ENCODE measurements at regions not wholly inside any gene's neighbourhood (a gene's known extent, or its start where the extent isn't known, plus 50 kb on each side); places are given as distances from the start of the nearest gene placed in this dataset.

DNA sequence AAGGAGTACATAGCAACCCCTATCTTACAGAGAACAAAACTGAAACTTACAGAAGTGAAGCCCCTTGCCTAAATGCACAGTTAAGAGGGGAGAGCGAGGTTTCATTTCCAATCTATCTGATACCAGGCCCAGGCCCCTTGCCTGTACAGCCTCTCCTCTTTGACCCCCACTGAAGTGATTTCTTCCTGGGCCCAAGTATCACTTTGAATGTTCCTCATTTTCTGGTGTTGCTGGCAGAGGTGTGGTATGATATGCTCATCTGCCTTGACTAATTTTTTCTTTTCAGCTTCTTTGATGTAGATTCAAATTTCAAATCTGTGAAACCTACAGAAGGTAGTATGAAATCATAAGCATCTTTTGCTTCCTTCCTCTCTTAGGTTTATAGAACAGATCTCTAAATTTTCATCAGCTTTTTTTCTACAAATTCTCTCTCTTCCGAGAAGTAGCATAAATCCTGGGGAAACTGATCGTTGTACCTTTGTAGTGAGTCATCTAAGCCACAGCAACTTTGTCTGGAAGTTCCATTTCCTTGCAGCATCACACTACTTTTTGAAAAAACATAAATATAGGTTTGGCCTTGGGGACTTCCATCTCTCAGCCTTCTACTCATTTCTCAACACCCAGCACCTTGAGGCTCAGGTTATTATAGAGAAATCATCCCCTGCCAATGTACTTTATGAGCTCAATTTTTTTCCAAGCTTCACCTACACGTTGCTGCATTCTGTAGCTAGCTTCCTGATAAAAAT is 402.4 kb upstream of the PTGER4 start:
- no peak for DNase-seq (ENCODE audit: low read depth)
- Histone ChIP-seq H3K36me3 (ENCODE audit: control insufficient read depth, insufficient read depth, low read length) (no peaks in the 10 kb centered on the region), H3K27me3 (ENCODE audit: control insufficient read depth, insufficient read depth, low read length) (no peaks in the 10 kb centered on the region), H3K4me3 (ENCODE audit: low read depth, low read length) (no peak overlapping the region)
- no peak for TF ChIP-seq CTCF (IDR thresholded peaks at IDR 0.05; ENCODE audit: insufficient read depth, low read length, poor library complexity, severe bottlenecking)

GRCh38 chr5:40276426-40277102 is 403.2 kb upstream of the PTGER4 start:
- TF ChIP-seq CTCF (IDR thresholded peaks at IDR 0.05; ENCODE audit: insufficient read depth, low read length, poor library complexity, severe bottlenecking): no peak
- H3K36me3 ChIP-seq (ENCODE audit: control insufficient read depth, insufficient read depth, low read length): no peaks in the 10 kb centered on the region
- H3K4me3 ChIP-seq (ENCODE audit: low read depth, low read length): no peak overlapping the region
- no peak for DNase-seq (ENCODE audit: low read depth)
- H3K27me3 ChIP-seq (ENCODE audit: control insufficient read depth, insufficient read depth, low read length): no peaks in the 10 kb centered on the region

GRCh38 chr5:40274568-40274967 is 405.1 kb upstream of the PTGER4 start:
- no peak overlapping the region for H3K4me3 ChIP-seq (ENCODE audit: low read depth, low read length)
- DNase-seq (ENCODE audit: low read depth): no peak
- TF ChIP-seq CTCF (IDR thresholded peaks at IDR 0.05; ENCODE audit: insufficient read depth, low read length, poor library complexity, severe bottlenecking): no peak

DNA sequence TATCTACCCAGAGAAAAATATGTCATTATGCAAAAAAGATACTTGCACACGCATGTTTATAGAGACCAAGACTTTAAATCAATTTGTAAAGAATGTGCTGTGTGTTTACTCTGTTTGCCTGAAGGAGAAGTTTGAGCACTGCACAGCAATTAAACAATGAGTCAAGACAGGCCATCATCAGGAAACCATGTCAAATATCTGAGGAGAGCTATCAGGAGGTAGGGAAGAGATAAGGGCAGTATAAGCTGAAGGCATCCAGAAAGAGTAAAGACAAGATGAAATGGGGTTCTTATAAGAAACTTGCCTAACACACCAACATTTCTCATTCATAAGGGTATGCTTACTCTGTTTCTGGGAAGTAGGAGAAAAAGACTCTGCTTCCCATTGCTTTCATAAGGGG is 405.8 kb upstream of the PTGER4 start:
- no peak overlapping the region for H3K4me3 ChIP-seq (ENCODE audit: low read depth, low read length)
- DNase-seq (ENCODE audit: low read depth): no peak
- TF ChIP-seq CTCF (IDR thresholded peaks at IDR 0.05; ENCODE audit: insufficient read depth, low read length, poor library complexity, severe bottlenecking): no peak
- H3K36me3 ChIP-seq (ENCODE audit: control insufficient read depth, insufficient read depth, low read length): no peaks in the 10 kb centered on the region
- no peaks in the 10 kb centered on the region for H3K27me3 ChIP-seq (ENCODE audit: control insufficient read depth, insufficient read depth, low read length)

More at GRCh38 chr5:40274568-40274967, 405.1 kb upstream of the PTGER4 start:
- Histone ChIP-seq H3K27me3 (ENCODE audit: control insufficient read depth, insufficient read depth, low read length) (no peaks in the 10 kb centered on the region), H3K36me3 (ENCODE audit: control insufficient read depth, insufficient read depth, low read length) (no peaks in the 10 kb centered on the region)

GRCh38 chr5:40271476-40271875 is 408.2 kb upstream of the PTGER4 start:
- no peak for DNase-seq (ENCODE audit: low read depth)
- no peaks in the 10 kb centered on the region for H3K27me3 ChIP-seq (ENCODE audit: control insufficient read depth, insufficient read depth, low read length)
- H3K4me3 ChIP-seq (ENCODE audit: low read depth, low read length): no peak overlapping the region
- H3K36me3 ChIP-seq (ENCODE audit: control insufficient read depth, insufficient read depth, low read length): no peaks in the 10 kb centered on the region
- no peak for TF ChIP-seq CTCF (IDR thresholded peaks at IDR 0.05; ENCODE audit: insufficient read depth, low read length, poor library complexity, severe bottlenecking)

Measured in kidney epithelial cell (primary cell).